WTC11 (cell line): ENCODE measurements at regions not wholly inside any gene's neighbourhood (a gene's known extent, or its start where the extent isn't known, plus 50 kb on each side); places are given as distances from the start of the nearest gene placed in this dataset.

ENCODE experiments used
- ATAC-seq: fragments of 200-7000 bp; cut with Tn5 transposase; 2 replicates; pipeline ENCODE4 v1.10.0; 2021; ENCODE audit warnings: mild to moderate bottlenecking, moderate library complexity
- CTCF ChIA-PET: fragments of 300-600 bp; sonication (Branson Sonifier 250); formaldehyde crosslinking; loops from one replicate; lab custom pipeline; 2021; ENCODE audit warnings: antibody characterized with exemption; lab: Charles Lee
- POLR2A ChIA-PET: fragments of 350-600 bp; sonication (Branson Sonifier 250); formaldehyde crosslinking; loops from one replicate; lab custom pipeline; 2021; ENCODE audit warnings: antibody characterized with exemption; lab: Charles Lee
- DNase-seq: peaks from one replicate; pipeline ENCODE4 v3.0.0; 2021; ENCODE audit warnings: low spot score
- H3K27ac Mint-ChIP-seq: 2 replicates; pipeline ENCODE4 v1.8.0; 2021; ENCODE audit warnings: mixed read lengths
- H3K27me3 Mint-ChIP-seq: 2 replicates; pipeline ENCODE4 v1.8.0; 2021; ENCODE audit warnings: low read depth, mild to moderate bottlenecking, moderate library complexity, mixed read lengths
- H3K36me3 Mint-ChIP-seq: 2 replicates; pipeline ENCODE4 v1.8.0; 2021; ENCODE audit warnings: mixed read lengths
- H3K4me1 Mint-ChIP-seq: 2 replicates; pipeline ENCODE4 v1.8.0; 2022; ENCODE audit warnings: mixed read lengths
- H3K4me3 Mint-ChIP-seq: 2 replicates; pipeline ENCODE4 v1.8.0; 2021; ENCODE audit warnings: mild to moderate bottlenecking, moderate library complexity, mixed read lengths
- H3K9me3 Mint-ChIP-seq: 2 replicates; pipeline ENCODE4 v1.8.0; 2021; ENCODE audit warnings: mixed read lengths
- CREM ChIP-seq: sonication (generic); formaldehyde crosslinking; IDR thresholded peaks from 2 replicates; pipeline ENCODE4 v1.8.1; 2022; ENCODE audit warnings: mild to moderate bottlenecking, missing genetic modification reagents, moderate library complexity
- ELF4 ChIP-seq: sonication (generic); formaldehyde crosslinking; IDR thresholded peaks from 2 replicates; pipeline ENCODE4 v1.8.1; 2022; ENCODE audit warnings: low read depth, mild to moderate bottlenecking, moderate library complexity, missing genetic modification reagents
- FOXK1 ChIP-seq: sonication (generic); formaldehyde crosslinking; IDR thresholded peaks from 2 replicates; pipeline ENCODE4 v1.8.0; 2022; ENCODE audit warnings: mild to moderate bottlenecking, moderate library complexity, missing genetic modification reagents
- FOXP1 ChIP-seq: sonication (generic); formaldehyde crosslinking; IDR thresholded peaks from 2 replicates; pipeline ENCODE4 v1.8.0; 2022; ENCODE audit warnings: missing genetic modification reagents, mild to moderate bottlenecking, moderate library complexity, borderline replicate concordance
- GRHL2 ChIP-seq: fragments of 250-450 bp; sonication (Bioruptor Pico); IDR thresholded peaks from 2 replicates; pipeline ENCODE4 v1.8.0; 2022; ENCODE audit warnings: mild to moderate bottlenecking, moderate library complexity; ENCODE audit not compliant: insufficient replicate concordance, severe bottlenecking
- IRF2 ChIP-seq: sonication (generic); formaldehyde crosslinking; IDR thresholded peaks from 2 replicates; pipeline ENCODE4 v1.8.0; 2022; ENCODE audit warnings: low read depth, missing genetic modification reagents, borderline replicate concordance
- JUN ChIP-seq: sonication (generic); formaldehyde crosslinking; IDR thresholded peaks from 2 replicates; pipeline ENCODE4 v1.8.0; 2023; ENCODE audit warnings: mild to moderate bottlenecking, missing genetic modification reagents
- NFATC4 ChIP-seq: fragments of 250-450 bp; sonication (Bioruptor Pico); IDR thresholded peaks from 2 replicates; pipeline ENCODE4 v1.9.0; 2021; ENCODE audit warnings: mild to moderate bottlenecking
- NFE2L1 ChIP-seq: sonication (generic); formaldehyde crosslinking; IDR thresholded peaks from 2 replicates; pipeline ENCODE4 v1.8.1; 2023; ENCODE audit warnings: missing genetic modification reagents
- NFYB ChIP-seq: sonication (generic); formaldehyde crosslinking; conservative IDR thresholded peaks from 2 replicates; pipeline ENCODE4 v1.8.0; 2022; ENCODE audit warnings: low read depth, missing genetic modification reagents
- OVOL2 ChIP-seq: fragments of 250-450 bp; sonication (Bioruptor Pico); IDR thresholded peaks from 2 replicates; pipeline ENCODE4 v1.9.0; 2021; ENCODE audit warnings: mild to moderate bottlenecking, borderline replicate concordance
- RELA ChIP-seq: sonication (generic); formaldehyde crosslinking; IDR thresholded peaks from 2 replicates; pipeline ENCODE4 v1.8.1; 2022; ENCODE audit warnings: missing genetic modification reagents, mild to moderate bottlenecking, borderline replicate concordance
- RORB ChIP-seq: fragments of 250-450 bp; sonication (Bioruptor Pico); IDR thresholded peaks from 2 replicates; pipeline ENCODE4 v1.9.0; 2021; ENCODE audit warnings: mild to moderate bottlenecking
- TCF7 ChIP-seq: sonication (generic); formaldehyde crosslinking; IDR thresholded peaks from 2 replicates; pipeline ENCODE4 v1.8.0; 2022; ENCODE audit warnings: mild to moderate bottlenecking, low read depth, missing genetic modification reagents, moderate library complexity
- ZNF416 ChIP-seq: fragments of 250-450 bp; sonication (Bioruptor Pico); IDR thresholded peaks from 2 replicates; pipeline ENCODE4 v1.9.0; 2021; ENCODE audit warnings: mild to moderate bottlenecking, inconsistent platforms
- ZNF671 ChIP-seq: fragments of 250-450 bp; sonication (Bioruptor Pico); IDR thresholded peaks from 2 replicates; pipeline ENCODE4 v1.8.0; 2021; ENCODE audit warnings: mild to moderate bottlenecking
- TF ChIP-seq, protein P1 (sequence below): sonication (generic); formaldehyde crosslinking; IDR thresholded peaks from 2 replicates; pipeline ENCODE4 v1.8.1; 2023; ENCODE audit warnings: mild to moderate bottlenecking, moderate library complexity, missing genetic modification reagents
- TF ChIP-seq, protein P2 (sequence below): fragments of 250-450 bp; sonication (Bioruptor Pico); IDR thresholded peaks from 2 replicates; pipeline ENCODE4 v1.9.0; 2021; ENCODE audit warnings: mild to moderate bottlenecking
- TF ChIP-seq, protein P3 (sequence below): fragments of 250-450 bp; sonication (Bioruptor Pico); IDR thresholded peaks from 2 replicates; pipeline ENCODE4 v1.9.0; 2021; ENCODE audit warnings: mild to moderate bottlenecking
- TF ChIP-seq, protein P4 (sequence below): sonication (generic); formaldehyde crosslinking; IDR thresholded peaks from 2 replicates; pipeline ENCODE4 v1.8.0; 2022; ENCODE audit warnings: mild to moderate bottlenecking, missing genetic modification reagents
- TF ChIP-seq, protein P5 (sequence below): fragments of 250-450 bp; sonication (Bioruptor Pico); conservative IDR thresholded peaks from 2 replicates; pipeline ENCODE4 v1.9.0; 2021; ENCODE audit warnings: mild to moderate bottlenecking
- TF ChIP-seq, protein P6 (sequence below): sonication (generic); formaldehyde crosslinking; conservative IDR thresholded peaks from 2 replicates; pipeline ENCODE4 v1.8.1; 2022; ENCODE audit warnings: mild to moderate bottlenecking, missing genetic modification reagents
- TF ChIP-seq, protein P7 (sequence below): sonication (generic); formaldehyde crosslinking; IDR thresholded peaks from 2 replicates; pipeline ENCODE4 v1.8.0; 2022; ENCODE audit warnings: mild to moderate bottlenecking, missing genetic modification reagents

DNA sequence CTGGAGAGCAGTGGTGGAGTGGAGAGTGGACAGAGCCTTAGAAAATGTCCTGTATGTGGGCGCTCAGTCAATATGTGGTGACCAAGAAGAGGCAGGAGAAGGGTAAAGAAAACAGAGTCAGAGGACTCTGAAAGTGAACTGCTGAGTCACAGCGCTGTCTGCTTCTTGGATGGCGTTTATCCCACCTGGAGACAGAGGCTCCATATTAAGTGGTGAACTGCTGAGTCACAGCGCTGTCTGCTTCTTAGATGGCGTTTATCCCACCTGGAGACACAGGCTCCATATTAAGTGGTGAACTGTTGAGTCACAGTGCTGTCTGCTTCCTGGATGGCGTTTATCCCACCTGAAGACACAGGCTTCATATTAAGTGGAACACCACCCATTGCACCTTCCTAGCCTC, 119.3 kb upstream of the RALGAPA2 start:
- POLR2A ChIA-PET, result no interaction called here
- no peaks in the 10 kb centered on the region for H3K4me1 Mint-ChIP-seq
- H3K27me3 Mint-ChIP-seq, result peaks cover 18% of the 10 kb centered on the region
- DNase-seq (no peak), ATAC-seq (no peak)
- H3K27ac Mint-ChIP-seq, result no peak overlapping the region
- CTCF ChIA-PET, result interaction anchor here (1.5 to 1.6 kb wide), 2 partner anchors 12 to 673 kb away, joined by 5 to 7 read pairs; no protein-coding TSS in a partner anchor
- peaks cover 32% of the 10 kb centered on the region for H3K36me3 Mint-ChIP-seq
- no peak overlapping the region for H3K4me3 Mint-ChIP-seq
- peaks cover 35% of the 10 kb centered on the region for H3K9me3 Mint-ChIP-seq
- TF ChIP-seq NFE2L1 (CRISPR knock-in tag) (0 out of 2 replicates have a peak, but pooled peaks have one; percentile 31), NFYB (CRISPR knock-in tag) (no peak)

DNA sequence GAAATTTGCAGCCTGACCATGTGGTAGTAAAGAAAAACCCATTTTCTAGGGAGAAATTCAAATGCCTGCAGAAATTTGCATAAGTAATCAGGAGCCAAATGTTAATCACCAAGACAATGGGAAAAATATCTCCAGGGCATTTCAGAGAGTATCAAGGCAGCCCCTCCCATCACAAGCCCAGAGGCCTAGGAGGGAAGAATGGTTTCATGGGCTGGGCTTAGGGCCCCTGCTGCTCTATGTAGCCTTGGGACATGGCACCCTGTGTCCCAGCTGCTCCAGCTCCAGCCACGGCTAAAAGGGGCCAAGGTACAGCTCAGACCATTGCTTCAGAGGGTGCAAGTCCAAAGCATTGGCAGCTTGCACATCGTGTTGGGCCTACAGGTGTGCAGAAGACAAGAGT, 117.2 kb upstream of the RALGAPA2 start:
- Mint-ChIP-seq H3K9me3 (peaks cover 35% of the 10 kb centered on the region), H3K4me3 (no peak overlapping the region), H3K36me3 (peaks cover 32% of the 10 kb centered on the region), H3K4me1 (peaks cover 5% of the 10 kb centered on the region), H3K27me3 (peaks cover 15% of the 10 kb centered on the region), H3K27ac (no peak overlapping the region)
- no peak for ATAC-seq
- ChIA-PET CTCF (interaction anchor here (1.1 to 1.2 kb wide), 2 partner anchors 9 to 30 kb away, joined by 3 to 4 read pairs; no protein-coding TSS in a partner anchor), POLR2A (no interaction called here)
- DNase-seq, result no peak
- TF ChIP-seq NFATC4 (CRISPR knock-in tag) (no peak), JUN (CRISPR knock-in tag) (no peak), IRF2 (CRISPR knock-in tag) (no peak), GRHL2 (CRISPR knock-in tag) (no peak)
- TF ChIP-seq, protein P1, sequence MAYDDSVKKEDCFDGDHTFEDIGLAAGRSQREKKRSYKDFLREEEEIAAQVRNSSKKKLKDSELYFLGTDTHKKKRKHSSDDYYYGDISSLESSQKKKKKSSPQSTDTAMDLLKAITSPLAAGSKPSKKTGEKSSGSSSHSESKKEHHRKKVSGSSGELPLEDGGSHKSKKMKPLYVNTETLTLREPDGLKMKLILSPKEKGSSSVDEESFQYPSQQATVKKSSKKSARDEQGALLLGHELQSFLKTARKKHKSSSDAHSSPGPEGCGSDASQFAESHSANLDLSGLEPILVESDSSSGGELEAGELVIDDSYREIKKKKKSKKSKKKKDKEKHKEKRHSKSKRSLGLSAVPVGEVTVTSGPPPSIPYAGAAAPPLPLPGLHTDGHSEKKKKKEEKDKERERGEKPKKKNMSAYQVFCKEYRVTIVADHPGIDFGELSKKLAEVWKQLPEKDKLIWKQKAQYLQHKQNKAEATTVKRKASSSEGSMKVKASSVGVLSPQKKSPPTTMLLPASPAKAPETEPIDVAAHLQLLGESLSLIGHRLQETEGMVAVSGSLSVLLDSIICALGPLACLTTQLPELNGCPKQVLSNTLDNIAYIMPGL (CRISPR knock-in tag), result no peak

DNA sequence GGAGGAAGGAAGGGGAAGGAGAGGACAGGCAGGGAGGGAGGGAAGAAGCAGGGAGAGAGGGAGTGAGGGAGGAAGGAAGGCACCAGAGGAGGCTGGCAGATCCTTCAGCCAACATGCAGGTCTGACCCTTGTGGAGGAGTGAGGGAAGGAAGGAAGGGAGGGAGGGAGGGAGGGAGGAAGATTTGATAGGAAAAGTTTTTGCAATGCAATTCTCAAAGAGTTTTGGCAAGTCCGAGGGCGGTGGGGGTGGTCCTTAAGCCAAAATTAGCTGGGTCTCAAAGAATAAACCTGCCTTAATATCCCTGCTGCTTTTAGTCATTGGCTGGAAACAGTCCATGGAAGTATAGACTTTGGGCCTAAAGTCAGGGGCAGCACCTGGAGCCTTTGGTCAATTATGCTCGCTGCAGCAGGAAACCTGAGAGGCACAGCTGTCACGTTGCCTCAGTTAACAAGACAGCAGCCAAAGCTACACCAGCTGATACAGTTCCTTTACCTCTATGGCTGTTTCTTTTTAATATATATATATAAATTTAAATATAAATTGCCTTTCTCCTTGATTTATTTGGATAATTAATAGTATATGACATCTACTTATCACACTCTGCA, 115.7 kb upstream of the RALGAPA2 start:
- no peak for DNase-seq
- no peak for ATAC-seq
- Mint-ChIP-seq H3K4me3 (no peak overlapping the region), H3K27me3 (peaks cover 17% of the 10 kb centered on the region), H3K4me1 (peaks cover 11% of the 10 kb centered on the region), H3K27ac (no peak overlapping the region), H3K36me3 (peaks cover 32% of the 10 kb centered on the region), H3K9me3 (peaks cover 30% of the 10 kb centered on the region)
- ChIA-PET CTCF (no interaction called here), POLR2A (no interaction called here)
- TF ChIP-seq, protein P2, sequence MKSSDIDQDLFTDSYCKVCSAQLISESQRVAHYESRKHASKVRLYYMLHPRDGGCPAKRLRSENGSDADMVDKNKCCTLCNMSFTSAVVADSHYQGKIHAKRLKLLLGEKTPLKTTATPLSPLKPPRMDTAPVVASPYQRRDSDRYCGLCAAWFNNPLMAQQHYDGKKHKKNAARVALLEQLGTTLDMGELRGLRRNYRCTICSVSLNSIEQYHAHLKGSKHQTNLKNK (CRISPR knock-in tag), result no peak
- TF ChIP-seq RORB (CRISPR knock-in tag) (no peak), ZNF416 (CRISPR knock-in tag) (no peak), FOXK1 (CRISPR knock-in tag) (no peak), OVOL2 (no peak), FOXP1 (CRISPR knock-in tag) (no peak), ELF4 (CRISPR knock-in tag) (no peak), ZNF671 (CRISPR knock-in tag) (no peak), NFATC4 (CRISPR knock-in tag) (no peak), RELA (CRISPR knock-in tag) (no peak), CREM (CRISPR knock-in tag) (no peak), TCF7 (CRISPR knock-in tag) (no peak)
- TF ChIP-seq, protein P3, sequence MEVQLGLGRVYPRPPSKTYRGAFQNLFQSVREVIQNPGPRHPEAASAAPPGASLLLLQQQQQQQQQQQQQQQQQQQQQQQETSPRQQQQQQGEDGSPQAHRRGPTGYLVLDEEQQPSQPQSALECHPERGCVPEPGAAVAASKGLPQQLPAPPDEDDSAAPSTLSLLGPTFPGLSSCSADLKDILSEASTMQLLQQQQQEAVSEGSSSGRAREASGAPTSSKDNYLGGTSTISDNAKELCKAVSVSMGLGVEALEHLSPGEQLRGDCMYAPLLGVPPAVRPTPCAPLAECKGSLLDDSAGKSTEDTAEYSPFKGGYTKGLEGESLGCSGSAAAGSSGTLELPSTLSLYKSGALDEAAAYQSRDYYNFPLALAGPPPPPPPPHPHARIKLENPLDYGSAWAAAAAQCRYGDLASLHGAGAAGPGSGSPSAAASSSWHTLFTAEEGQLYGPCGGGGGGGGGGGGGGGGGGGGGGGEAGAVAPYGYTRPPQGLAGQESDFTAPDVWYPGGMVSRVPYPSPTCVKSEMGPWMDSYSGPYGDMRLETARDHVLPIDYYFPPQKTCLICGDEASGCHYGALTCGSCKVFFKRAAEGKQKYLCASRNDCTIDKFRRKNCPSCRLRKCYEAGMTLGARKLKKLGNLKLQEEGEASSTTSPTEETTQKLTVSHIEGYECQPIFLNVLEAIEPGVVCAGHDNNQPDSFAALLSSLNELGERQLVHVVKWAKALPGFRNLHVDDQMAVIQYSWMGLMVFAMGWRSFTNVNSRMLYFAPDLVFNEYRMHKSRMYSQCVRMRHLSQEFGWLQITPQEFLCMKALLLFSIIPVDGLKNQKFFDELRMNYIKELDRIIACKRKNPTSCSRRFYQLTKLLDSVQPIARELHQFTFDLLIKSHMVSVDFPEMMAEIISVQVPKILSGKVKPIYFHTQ (CRISPR knock-in tag), result no peak
- TF ChIP-seq, protein P4, sequence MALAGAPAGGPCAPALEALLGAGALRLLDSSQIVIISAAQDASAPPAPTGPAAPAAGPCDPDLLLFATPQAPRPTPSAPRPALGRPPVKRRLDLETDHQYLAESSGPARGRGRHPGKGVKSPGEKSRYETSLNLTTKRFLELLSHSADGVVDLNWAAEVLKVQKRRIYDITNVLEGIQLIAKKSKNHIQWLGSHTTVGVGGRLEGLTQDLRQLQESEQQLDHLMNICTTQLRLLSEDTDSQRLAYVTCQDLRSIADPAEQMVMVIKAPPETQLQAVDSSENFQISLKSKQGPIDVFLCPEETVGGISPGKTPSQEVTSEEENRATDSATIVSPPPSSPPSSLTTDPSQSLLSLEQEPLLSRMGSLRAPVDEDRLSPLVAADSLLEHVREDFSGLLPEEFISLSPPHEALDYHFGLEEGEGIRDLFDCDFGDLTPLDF, result no peak
- TF ChIP-seq, protein P5, sequence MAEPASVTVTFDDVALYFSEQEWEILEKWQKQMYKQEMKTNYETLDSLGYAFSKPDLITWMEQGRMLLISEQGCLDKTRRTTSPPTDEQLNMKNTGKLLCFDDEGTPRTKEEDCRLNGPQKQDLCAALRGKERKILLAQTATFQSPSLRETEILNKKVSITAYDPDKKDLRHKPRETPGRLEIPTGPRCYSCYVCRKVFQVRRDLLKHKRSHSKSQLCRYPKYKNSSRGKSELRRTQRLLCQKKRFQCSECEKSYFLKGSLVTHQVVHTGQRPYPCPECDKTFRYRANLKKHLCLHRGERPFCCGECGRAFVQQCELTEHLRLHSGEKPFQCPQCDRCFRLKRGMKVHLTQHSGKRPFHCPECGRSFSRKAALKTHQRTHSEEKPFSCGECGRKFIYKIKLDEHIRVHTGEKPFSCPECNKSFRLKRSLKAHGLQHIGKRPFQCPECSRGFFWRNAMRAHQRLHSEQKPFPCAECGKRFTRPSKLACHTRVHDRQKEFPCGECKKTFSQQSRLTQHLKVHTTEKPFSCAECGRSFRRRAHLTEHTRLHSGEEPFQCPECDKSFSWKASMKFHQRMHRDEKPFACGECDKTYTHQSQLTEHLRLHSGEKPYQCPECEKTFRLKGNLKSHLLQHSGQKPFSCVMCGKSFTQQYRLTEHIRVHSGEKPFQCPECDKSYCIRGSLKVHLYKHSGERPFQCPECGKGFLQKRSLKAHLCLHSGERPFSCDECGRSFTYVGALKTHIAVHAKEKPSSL (CRISPR knock-in tag), result no peak
- TF ChIP-seq, protein P6, sequence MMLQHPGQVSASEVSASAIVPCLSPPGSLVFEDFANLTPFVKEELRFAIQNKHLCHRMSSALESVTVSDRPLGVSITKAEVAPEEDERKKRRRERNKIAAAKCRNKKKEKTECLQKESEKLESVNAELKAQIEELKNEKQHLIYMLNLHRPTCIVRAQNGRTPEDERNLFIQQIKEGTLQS (CRISPR knock-in tag), result no peak
- TF ChIP-seq, protein P7, sequence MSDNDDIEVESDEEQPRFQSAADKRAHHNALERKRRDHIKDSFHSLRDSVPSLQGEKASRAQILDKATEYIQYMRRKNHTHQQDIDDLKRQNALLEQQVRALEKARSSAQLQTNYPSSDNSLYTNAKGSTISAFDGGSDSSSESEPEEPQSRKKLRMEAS (CRISPR knock-in tag), result no peak
